Natural killer cell treated with Interleukin-12 subunit alpha and Interleukin-12 subunit beta and Interleukin-15 and Interleukin-18, amount 100 ng/mL, for 72 hours (primary cell): ENCODE measurements at regions not wholly inside any gene's neighbourhood (a gene's known extent, or its start where the extent isn't known, plus 50 kb on each side); places are given as distances from the start of the nearest gene placed in this dataset.
"Not testable (repeated sequence)": the region's sequence is repeated elsewhere in the genome, so short reads cannot be mapped to it uniquely, and the experiment has no call there.

Source experiments
- ATAC-seq, 2 donors: fragments of 150-1000 bp; cut with Tn5 transposase in 1 of 2; sonication (Bioruptor Pico), chemical (Tn5 transposase) in 1 of 2; 2 replicates each; pipeline ENCODE4 v1.10.0; 2021
- DNase-seq: peaks from one replicate; pipeline ENCODE4 v3.0.0; 2022; ENCODE audit warnings: low spot score
- H3K27ac Mint-ChIP-seq, 2 donors: 1 replicate in 1 of 2; 2 replicates in 1 of 2; pipeline ENCODE4 v1.8.0; 2022; ENCODE audit warnings: mixed read lengths in 2 of 2, mild to moderate bottlenecking in 1 of 2, moderate library complexity in 1 of 2
- H3K27me3 Mint-ChIP-seq, 2 donors: 1 replicate in 1 of 2; 2 replicates in 1 of 2; pipeline ENCODE4 v1.8.0; 2022; ENCODE audit warnings: mixed read lengths in 2 of 2
- H3K36me3 Mint-ChIP-seq: one replicate; pipeline ENCODE4 v1.8.0; 2022; ENCODE audit warnings: mixed read lengths
- H3K4me1 Mint-ChIP-seq, 2 donors: 1 replicate in 1 of 2; 2 replicates in 1 of 2; pipeline ENCODE4 v1.8.0; 2022; ENCODE audit warnings: low read depth in 2 of 2, mixed read lengths in 2 of 2, mild to moderate bottlenecking in 1 of 2
- H3K4me3 Mint-ChIP-seq: one replicate; pipeline ENCODE4 v1.8.0; 2022; ENCODE audit warnings: mixed read lengths
- H3K9me3 Mint-ChIP-seq: 2 replicates; pipeline ENCODE4 v1.8.0; 2022; ENCODE audit warnings: mixed read lengths

GRCh38 chr6:15901141-15902115 lies 227.5 kb upstream of the MYLIP start:
- DNase-seq (no peak), ATAC-seq (peak; percentile 50 to 86)
- peaks cover 10 to 25% of the 10 kb centered on the region in 2 donors for H3K4me1 Mint-ChIP-seq
- H3K4me3 Mint-ChIP-seq = peak overlapping the region; percentile 19
- H3K36me3 Mint-ChIP-seq = no peaks in the 10 kb centered on the region
- peaks cover 0 to 4% of the 10 kb centered on the region in 2 donors for H3K27me3 Mint-ChIP-seq
- no peak overlapping the region for H3K27ac Mint-ChIP-seq
- no peaks in the 10 kb centered on the region for H3K9me3 Mint-ChIP-seq

GRCh38 chr6:15898693-15899092 lies 230.2 kb upstream of the MYLIP start:
- H3K27ac Mint-ChIP-seq = peak overlapping the region in 1 of 2 donors; percentile 23
- H3K4me3 Mint-ChIP-seq = no peak overlapping the region

GRCh38 chr6:15897063-15897876 lies 231.6 kb upstream of the MYLIP start:
- H3K27ac Mint-ChIP-seq = peak overlapping the region in 1 of 2 donors; percentile 75
- no peak for ATAC-seq
- no peaks in the 10 kb centered on the region for H3K36me3 Mint-ChIP-seq
- no peak for DNase-seq
- peaks cover 0 to 4% of the 10 kb centered on the region in 2 donors for H3K27me3 Mint-ChIP-seq
- peaks cover 14 to 21% of the 10 kb centered on the region in 2 donors for H3K4me1 Mint-ChIP-seq
- H3K4me3 Mint-ChIP-seq = no peak overlapping the region
- H3K9me3 Mint-ChIP-seq = no peaks in the 10 kb centered on the region

More at GRCh38 chr6:15898693-15899092, 230.2 kb upstream of the MYLIP start:
- H3K4me1 Mint-ChIP-seq = peaks cover 10 to 21% of the 10 kb centered on the region in 2 donors
- DNase-seq (no peak), ATAC-seq (no peak)
- no peaks in the 10 kb centered on the region for H3K9me3 Mint-ChIP-seq
- peaks cover 0 to 4% of the 10 kb centered on the region in 2 donors for H3K27me3 Mint-ChIP-seq
- no peaks in the 10 kb centered on the region for H3K36me3 Mint-ChIP-seq

GRCh38 chr6:15894973-15895725 lies 232.3 kb upstream of the DTNBP1 start:
- peaks cover 12 to 13% of the 10 kb centered on the region in 2 donors for H3K4me1 Mint-ChIP-seq
- H3K9me3 Mint-ChIP-seq = no peaks in the 10 kb centered on the region
- H3K27me3 Mint-ChIP-seq = no peaks in the 10 kb centered on the region
- H3K27ac Mint-ChIP-seq = no peak overlapping the region
- H3K36me3 Mint-ChIP-seq = no peaks in the 10 kb centered on the region
- DNase-seq (no peak), ATAC-seq (no peak)
- H3K4me3 Mint-ChIP-seq = no peak overlapping the region

GRCh38 chr6:15893556-15894253 lies 230.9 kb upstream of the DTNBP1 start:
- Mint-ChIP-seq H3K9me3 (no peaks in the 10 kb centered on the region), H3K27me3 (no peaks in the 10 kb centered on the region), H3K4me1 (peaks cover 12 to 16% of the 10 kb centered on the region in 2 donors), H3K36me3 (no peaks in the 10 kb centered on the region), H3K27ac (no peak overlapping the region), H3K4me3 (no peak overlapping the region)
- ATAC-seq (no peak), DNase-seq (no peak)

- Mint-ChIP-seq H3K36me3 (no peaks in the 10 kb centered on the region), H3K27ac (no peak overlapping the region), H3K4me1 (peaks cover 17 to 26% of the 10 kb centered on the region in 2 donors), H3K4me3 (no peak overlapping the region), H3K27me3 (no peaks in the 10 kb centered on the region), H3K9me3 (no peaks in the 10 kb centered on the region)
- ATAC-seq = peak; percentile 49 to 79
- DNase-seq = no peak
Observed at GRCh38 chr6:15892369-15892768, 229.5 kb upstream of the DTNBP1 start.

GRCh38 chr6:15888798-15889772 lies 226.3 kb upstream of the DTNBP1 start:
- Mint-ChIP-seq H3K4me3 (no peak overlapping the region), H3K4me1 (peaks cover 18 to 27% of the 10 kb centered on the region in 2 donors), H3K9me3 (no peaks in the 10 kb centered on the region)

GRCh38 chr6:15887491-15888461 lies 224.9 kb upstream of the DTNBP1 start:
- Mint-ChIP-seq H3K4me3 (peak overlapping the region; percentile 13), H3K27me3 (no peaks in the 10 kb centered on the region), H3K4me1 (peaks cover 18 to 27% of the 10 kb centered on the region in 2 donors), H3K27ac (peak overlapping the region in 1 of 2 donors; percentile 12), H3K36me3 (no peaks in the 10 kb centered on the region), H3K9me3 (no peaks in the 10 kb centered on the region)
- DNase-seq (no peak), ATAC-seq (no peak)

More at GRCh38 chr6:15888798-15889772, 226.3 kb upstream of the DTNBP1 start:
- Mint-ChIP-seq H3K27ac (no peak overlapping the region), H3K36me3 (no peaks in the 10 kb centered on the region), H3K27me3 (no peaks in the 10 kb centered on the region)
- ATAC-seq (no peak), DNase-seq (no peak)

GRCh38 chr6:15885624-15886023 lies 222.8 kb upstream of the DTNBP1 start:
- Mint-ChIP-seq H3K4me1 (peaks cover 28 to 29% of the 10 kb centered on the region in 2 donors), H3K36me3 (no peaks in the 10 kb centered on the region), H3K9me3 (no peaks in the 10 kb centered on the region), H3K4me3 (no peak overlapping the region), H3K27me3 (no peaks in the 10 kb centered on the region), H3K27ac (no peak overlapping the region)
- no peak for DNase-seq
- no peak for ATAC-seq

- not testable (repeated sequence) for H3K27ac Mint-ChIP-seq, DNase-seq, H3K36me3 Mint-ChIP-seq, H3K4me3 Mint-ChIP-seq, H3K9me3 Mint-ChIP-seq, H3K27me3 Mint-ChIP-seq, ATAC-seq
- H3K4me1 Mint-ChIP-seq = peaks cover 39 to 42% of the 10 kb centered on the region in 2 donors
Observed at GRCh38 chr6:15883593-15883992, 220.8 kb upstream of the DTNBP1 start.

GRCh38 chr6:15882915-15883314 lies 220.1 kb upstream of the DTNBP1 start:
- DNase-seq (no peak), ATAC-seq (peak in 1 of 2 donors; percentile 12)
- Mint-ChIP-seq H3K4me3 (no peak overlapping the region), H3K27ac (no peak overlapping the region), H3K4me1 (peaks cover 32 to 35% of the 10 kb centered on the region in 2 donors), H3K27me3 (no peaks in the 10 kb centered on the region), H3K36me3 (no peaks in the 10 kb centered on the region), H3K9me3 (no peaks in the 10 kb centered on the region)
